Calu3 (cell line): ENCODE measurements at regions not wholly inside any gene's neighbourhood (a gene's known extent, or its start where the extent isn't known, plus 50 kb on each side); places are given as distances from the start of the nearest gene placed in this dataset.

Experiments used
- BruUV-seq: library from RNA; stranded (reverse); fragments of 400-500 nt; replicated peaks from 2 replicates; lab custom pipeline; 2021; lab: Mats Ljungman, UMichigan
- CTCF ChIA-PET: fragments of 300-600 bp; sonication (Branson Sonifier 250); formaldehyde crosslinking; loops from one replicate; lab custom pipeline; 2022; ENCODE audit warnings: antibody characterized with exemption; lab: Charles Lee
- DNase-seq: peaks from one replicate; pipeline ENCODE4 v3.0.0; 2022
- H3K27ac Mint-ChIP-seq: one replicate; pipeline ENCODE4 v1.8.0; 2022; ENCODE audit warnings: mixed read lengths; ENCODE audit not compliant: unreplicated experiment
- H3K27me3 Mint-ChIP-seq: one replicate; pipeline ENCODE4 v1.8.0; 2022; ENCODE audit warnings: mixed read lengths; ENCODE audit not compliant: unreplicated experiment
- H3K36me3 Mint-ChIP-seq: one replicate; pipeline ENCODE4 v1.8.0; 2022; ENCODE audit warnings: mild to moderate bottlenecking, moderate library complexity, mixed read lengths; ENCODE audit not compliant: insufficient read depth, unreplicated experiment
- H3K4me1 Mint-ChIP-seq: one replicate; pipeline ENCODE4 v1.8.0; 2022; ENCODE audit warnings: mild to moderate bottlenecking, low read depth, mixed read lengths; ENCODE audit not compliant: unreplicated experiment
- H3K4me3 Mint-ChIP-seq: one replicate; pipeline ENCODE4 v1.8.0; 2022; ENCODE audit warnings: mild to moderate bottlenecking, low read depth, moderate library complexity, mixed read lengths; ENCODE audit not compliant: unreplicated experiment
- H3K9me3 Mint-ChIP-seq: one replicate; pipeline ENCODE4 v1.8.0; 2022; ENCODE audit warnings: low read depth, mixed read lengths; ENCODE audit not compliant: unreplicated experiment
- intact Hi-C: fragments of 100-400 bp; cut with micrococcal nuclease; formaldehyde crosslinking; loops from one replicate; pipeline ENCODE4 v1.10.0; 2022; ENCODE audit not compliant: unreplicated experiment
- TF ChIP-seq, protein P1 (sequence below): fragments of 200-600 bp; IDR thresholded peaks from one replicate; pipeline ENCODE4 v1.8.0; 2022; ENCODE audit warnings: antibody characterized with exemption; ENCODE audit not compliant: unreplicated experiment

DNA sequence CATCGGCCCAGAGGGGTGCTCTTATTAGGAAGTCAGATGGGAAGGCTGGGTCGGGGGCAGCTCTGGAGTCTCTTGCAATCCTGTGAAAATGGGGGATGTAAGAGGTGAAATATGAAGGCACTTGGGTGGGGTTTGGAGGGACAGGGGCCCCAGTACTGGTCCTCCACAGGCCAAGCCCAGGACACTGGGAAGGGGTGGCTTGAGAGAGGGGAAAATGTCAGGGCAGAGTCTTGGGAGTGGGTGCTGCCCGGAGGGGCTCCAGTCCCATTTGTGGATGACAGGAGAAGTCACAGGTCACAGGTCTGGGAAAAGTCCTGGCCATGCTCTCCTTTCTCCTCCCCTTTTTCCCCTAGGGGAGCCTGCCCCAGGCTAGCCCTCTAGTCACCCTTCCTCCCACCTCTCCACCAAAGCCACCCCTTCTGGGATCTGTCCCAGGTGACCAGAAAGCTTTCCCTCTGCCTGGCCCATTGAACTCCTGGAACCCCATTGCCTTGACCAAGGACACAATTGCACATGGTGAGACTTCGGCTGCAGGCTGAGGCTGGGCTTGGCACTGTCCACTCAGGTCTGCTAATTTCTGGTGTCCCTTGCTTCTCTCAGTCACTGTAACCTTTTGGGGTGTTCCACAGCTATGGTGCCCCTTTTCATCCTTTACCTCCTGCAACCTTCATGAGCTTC lies 1465.0 kb downstream of the TBC1D22A start:
- intact Hi-C loops = no loop called here
- CTCF ChIA-PET = no interaction called here
- TF ChIP-seq, protein P1, sequence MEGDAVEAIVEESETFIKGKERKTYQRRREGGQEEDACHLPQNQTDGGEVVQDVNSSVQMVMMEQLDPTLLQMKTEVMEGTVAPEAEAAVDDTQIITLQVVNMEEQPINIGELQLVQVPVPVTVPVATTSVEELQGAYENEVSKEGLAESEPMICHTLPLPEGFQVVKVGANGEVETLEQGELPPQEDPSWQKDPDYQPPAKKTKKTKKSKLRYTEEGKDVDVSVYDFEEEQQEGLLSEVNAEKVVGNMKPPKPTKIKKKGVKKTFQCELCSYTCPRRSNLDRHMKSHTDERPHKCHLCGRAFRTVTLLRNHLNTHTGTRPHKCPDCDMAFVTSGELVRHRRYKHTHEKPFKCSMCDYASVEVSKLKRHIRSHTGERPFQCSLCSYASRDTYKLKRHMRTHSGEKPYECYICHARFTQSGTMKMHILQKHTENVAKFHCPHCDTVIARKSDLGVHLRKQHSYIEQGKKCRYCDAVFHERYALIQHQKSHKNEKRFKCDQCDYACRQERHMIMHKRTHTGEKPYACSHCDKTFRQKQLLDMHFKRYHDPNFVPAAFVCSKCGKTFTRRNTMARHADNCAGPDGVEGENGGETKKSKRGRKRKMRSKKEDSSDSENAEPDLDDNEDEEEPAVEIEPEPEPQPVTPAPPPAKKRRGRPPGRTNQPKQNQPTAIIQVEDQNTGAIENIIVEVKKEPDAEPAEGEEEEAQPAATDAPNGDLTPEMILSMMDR = no peak
- no peak overlapping the region for H3K4me3 Mint-ChIP-seq
- H3K9me3 Mint-ChIP-seq = peaks cover 24% of the 10 kb centered on the region
- DNase-seq = no peak
- no peaks in the 10 kb centered on the region for H3K27me3 Mint-ChIP-seq
- no peaks in the 10 kb centered on the region for H3K36me3 Mint-ChIP-seq
- H3K4me1 Mint-ChIP-seq = no peaks in the 10 kb centered on the region
- H3K27ac Mint-ChIP-seq = no peak overlapping the region
- no TSS peak for BruUV-seq

GRCh38 chr22:48226026-48227013 lies 1463.9 kb downstream of the TBC1D22A start:
- intact Hi-C loops = no loop called here
- Mint-ChIP-seq H3K9me3 (peaks cover 25% of the 10 kb centered on the region), H3K36me3 (no peaks in the 10 kb centered on the region), H3K27ac (no peak overlapping the region), H3K4me1 (no peaks in the 10 kb centered on the region), H3K27me3 (no peaks in the 10 kb centered on the region), H3K4me3 (no peak overlapping the region)
- CTCF ChIA-PET = no interaction called here
- BruUV-seq = no TSS peak
- DNase-seq = no peak
- TF ChIP-seq, protein P1 = no peak

DNA sequence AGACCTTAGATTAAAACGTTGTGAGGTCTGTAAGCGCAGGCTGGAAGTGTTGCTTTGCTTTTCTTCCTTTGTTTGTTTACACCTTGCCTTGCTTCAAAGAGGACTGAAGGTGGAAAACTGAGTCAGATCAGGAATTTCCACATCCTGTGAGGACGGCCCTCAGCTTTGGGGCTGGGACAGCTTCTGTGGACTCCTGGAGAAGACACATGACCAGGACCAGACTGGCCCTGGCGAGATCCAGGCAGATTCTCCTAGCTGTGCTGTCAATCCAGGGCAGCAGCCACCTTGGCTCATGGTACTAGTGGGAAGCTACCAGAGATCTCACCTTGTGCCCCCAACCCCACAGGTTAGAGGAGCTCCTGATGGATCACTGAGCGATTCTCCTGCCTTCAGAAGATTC lies 1461.9 kb downstream of the TBC1D22A start:
- Mint-ChIP-seq H3K27ac (no peak overlapping the region), H3K9me3 (peaks cover 25% of the 10 kb centered on the region), H3K27me3 (no peaks in the 10 kb centered on the region), H3K4me3 (no peak overlapping the region), H3K36me3 (no peaks in the 10 kb centered on the region), H3K4me1 (no peaks in the 10 kb centered on the region)
- no peak for DNase-seq
- CTCF ChIA-PET = no interaction called here
- BruUV-seq = no TSS peak
- intact Hi-C loops = no loop called here
- TF ChIP-seq, protein P1 = no peak

DNA sequence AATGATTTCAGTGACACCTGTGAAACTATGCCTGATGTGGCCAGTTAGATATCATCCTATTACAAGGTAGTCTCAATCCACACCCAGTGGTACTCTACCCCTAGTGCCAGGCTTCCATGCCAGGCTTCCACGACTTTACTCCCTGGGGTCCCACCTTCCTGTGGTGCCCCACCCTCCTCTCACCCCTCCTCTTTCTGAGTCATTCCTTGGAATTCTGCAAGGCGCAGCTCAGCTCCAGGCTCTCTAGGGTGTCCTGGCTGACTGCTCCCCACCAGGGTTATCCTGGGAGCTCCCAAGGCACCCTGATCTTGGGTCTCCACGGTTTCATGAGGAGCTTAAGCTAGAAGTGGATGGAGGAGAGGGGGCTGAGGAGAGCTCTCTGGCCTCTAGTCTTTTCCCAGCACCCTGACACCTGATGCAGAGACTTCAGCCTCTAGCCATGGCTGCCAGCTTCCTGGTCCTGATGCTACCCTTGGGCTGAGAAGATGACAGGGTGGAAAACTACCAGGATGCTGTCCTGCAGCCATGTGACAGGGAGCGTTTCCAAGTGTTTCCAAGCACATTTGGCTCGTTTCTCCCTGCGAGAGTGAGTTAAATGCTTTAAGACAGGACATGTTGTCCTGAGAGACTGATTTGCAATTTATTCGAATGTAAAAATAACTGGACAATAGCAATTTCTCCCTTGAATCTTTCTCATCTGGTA lies 1461.2 kb downstream of the TBC1D22A start:
- intact Hi-C loops = no loop called here

More for the DNA sequence above, 1461.2 kb downstream of the TBC1D22A start:
- no peak for DNase-seq
- Mint-ChIP-seq H3K36me3 (no peaks in the 10 kb centered on the region), H3K4me3 (no peak overlapping the region), H3K9me3 (peaks cover 23% of the 10 kb centered on the region), H3K4me1 (no peaks in the 10 kb centered on the region), H3K27me3 (no peaks in the 10 kb centered on the region), H3K27ac (no peak overlapping the region)
- CTCF ChIA-PET = no interaction called here
- TF ChIP-seq, protein P1 = no peak
- no TSS peak for BruUV-seq
